Stimulated activated CD4-positive, alpha-beta T cell treated with anti-CD3 and anti-CD28 coated beads, Interleukin-12 subunit alpha, Interleukin-12 subunit beta, amount 100 ng/mL, for 4 hours (primary cell): ENCODE measurements at regions not wholly inside any gene's neighbourhood (a gene's known extent, or its start where the extent isn't known, plus 50 kb on each side); places are given as distances from the start of the nearest gene placed in this dataset.

Source experiments
- DNase-seq: peaks from one replicate; pipeline ENCODE4 v3.0.0-alpha.2; 2020

DNA sequence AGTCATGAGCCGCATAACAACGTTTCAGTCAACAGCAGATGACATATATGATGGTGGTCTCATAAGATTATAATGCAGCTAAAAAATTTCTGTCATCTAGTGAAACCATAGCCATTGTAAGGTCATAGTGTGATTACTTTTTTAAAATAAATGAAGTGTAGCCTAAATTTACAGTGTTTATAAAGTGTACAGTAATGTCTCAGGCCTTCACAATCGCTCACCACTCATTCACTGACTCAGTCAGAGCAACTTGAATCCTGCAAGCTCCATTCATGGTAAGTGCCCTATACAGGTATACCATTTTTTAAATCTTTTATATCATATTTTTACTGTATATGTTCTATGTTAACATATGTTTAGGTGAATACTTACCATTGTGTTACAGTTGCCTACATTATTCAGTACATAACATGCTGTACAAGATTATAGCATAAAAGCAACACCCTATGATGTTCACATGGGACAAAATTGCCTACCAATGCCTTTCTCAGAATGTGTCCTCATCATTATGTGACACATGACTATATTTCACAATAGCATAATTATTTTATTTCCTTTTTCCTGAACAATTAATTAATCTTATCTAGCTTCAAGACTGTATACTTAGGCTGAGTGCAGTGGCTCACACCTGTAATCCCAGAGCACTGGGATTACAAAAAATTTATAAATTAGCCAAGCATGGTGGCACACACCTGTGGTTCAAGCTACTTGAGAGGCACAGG lies 1115.9 kb upstream of the ZEB2 start:
- DNase-seq: no peak

DNA sequence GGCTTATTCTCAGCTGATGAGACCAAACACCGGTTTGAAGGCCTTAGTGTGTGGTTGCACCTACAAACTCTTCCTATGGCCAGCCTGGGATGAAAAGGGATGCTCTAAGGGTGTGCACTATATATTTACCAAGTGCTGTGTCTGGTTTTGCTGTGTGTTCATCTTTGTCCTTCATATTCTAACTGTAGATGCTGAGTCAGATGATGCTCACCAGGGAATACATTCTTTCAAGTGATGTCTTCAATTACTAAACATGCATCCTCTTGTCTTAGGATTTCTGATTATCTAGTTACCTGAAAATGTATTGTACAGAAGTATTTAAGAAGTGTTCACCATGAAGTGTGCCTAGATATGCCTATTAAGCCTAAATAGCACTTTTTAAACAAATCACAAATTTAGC lies 1111.6 kb upstream of the ZEB2 start:
- DNase-seq: no peak

DNA sequence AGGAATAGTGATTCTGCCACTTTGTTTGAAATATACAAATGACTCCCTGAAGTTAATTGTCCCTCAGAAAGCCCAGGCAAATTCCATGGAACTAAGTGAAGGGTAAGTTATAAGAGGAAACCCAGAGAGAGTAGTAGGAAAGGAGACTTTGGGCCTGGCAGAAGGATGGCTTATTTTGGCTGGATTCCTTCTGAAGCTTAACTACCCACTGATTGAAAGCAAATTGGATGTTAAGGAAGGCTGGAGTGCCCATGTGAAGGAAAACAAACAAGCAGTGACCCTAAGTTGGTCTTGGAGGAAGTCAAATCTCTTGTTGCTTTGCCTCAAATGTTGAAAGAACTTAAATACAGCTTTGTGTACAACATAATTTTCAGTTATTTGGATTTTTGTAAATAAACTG lies 1106.4 kb upstream of the ZEB2 start:
- DNase-seq: no peak

DNA sequence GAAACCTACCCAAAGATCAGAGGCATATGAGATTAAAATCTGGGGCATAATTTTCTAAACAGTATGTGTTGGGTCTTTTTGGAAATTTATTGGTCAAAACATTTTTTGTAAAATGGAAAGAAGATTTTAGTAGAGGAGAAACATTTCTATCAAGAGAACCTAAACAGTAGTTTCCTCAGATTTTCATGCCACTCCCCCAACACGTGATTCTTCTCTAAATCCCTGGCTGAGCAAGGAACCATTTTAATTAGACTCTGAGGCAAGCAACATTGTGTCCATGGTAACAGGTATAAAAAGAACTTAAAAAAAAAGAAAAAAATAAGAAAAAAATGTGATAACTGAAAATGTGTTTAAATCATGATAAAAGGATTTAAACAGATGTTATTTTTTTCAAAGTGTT lies 1105.2 kb upstream of the ZEB2 start:
- no peak for DNase-seq

DNA sequence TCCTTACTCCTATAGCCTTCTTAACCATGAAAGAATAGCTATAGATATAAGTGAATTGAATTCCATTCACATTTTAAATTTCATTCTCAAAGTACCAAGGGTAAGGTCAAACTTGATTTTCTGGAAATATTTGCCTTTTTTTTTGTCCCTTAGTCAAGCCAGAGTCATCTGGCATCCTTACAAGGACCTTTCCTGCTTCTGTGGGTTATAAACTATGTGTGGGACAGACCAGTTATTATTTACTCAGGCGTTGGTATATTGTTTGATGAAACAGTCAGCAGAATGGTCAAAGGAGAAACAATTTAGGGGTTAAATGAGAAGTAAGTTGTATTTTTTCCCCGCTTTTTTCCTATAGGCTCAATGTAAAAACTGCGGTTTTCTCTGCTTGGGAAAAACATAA lies 1103.2 kb upstream of the ZEB2 start:
- DNase-seq: no peak

DNA sequence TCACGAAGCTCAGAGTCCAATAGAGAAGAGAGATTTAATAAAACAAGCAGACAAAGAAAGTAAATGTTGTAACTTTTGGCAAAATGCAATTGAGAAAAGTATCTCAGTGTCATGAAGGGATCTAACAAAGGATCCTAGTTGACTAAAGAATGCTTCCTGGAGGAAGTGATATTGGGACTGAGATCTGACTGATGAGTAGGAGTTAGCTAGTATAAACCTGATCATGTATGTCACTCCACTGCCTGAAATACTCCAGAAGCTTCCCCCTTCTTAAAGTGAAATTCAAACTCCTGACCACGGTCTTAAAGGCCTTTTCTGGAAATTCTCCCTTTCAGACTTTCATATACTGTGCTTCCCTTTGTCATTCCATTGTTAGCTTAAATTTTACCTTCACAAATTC lies 1102.4 kb upstream of the ZEB2 start:
- no peak for DNase-seq

DNA sequence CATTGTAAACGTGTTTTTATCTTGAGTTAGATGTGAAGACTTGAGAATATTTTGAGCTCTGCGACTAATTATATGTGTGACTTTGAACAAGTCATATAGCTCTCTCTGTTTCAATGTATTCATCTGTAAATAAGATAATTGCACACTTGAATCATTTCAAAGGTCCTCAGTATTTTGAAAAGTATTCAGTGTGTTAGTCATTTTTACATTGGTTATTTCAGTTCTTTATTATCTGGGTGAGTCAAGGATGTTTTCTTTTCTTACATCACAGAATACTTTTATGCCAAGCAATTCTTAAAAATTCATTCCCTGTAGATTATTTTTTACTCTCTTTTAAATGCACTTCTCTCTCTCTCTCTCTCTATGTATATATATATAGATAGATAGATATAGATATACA lies 1098.0 kb upstream of the ZEB2 start:
- DNase-seq: no peak

DNA sequence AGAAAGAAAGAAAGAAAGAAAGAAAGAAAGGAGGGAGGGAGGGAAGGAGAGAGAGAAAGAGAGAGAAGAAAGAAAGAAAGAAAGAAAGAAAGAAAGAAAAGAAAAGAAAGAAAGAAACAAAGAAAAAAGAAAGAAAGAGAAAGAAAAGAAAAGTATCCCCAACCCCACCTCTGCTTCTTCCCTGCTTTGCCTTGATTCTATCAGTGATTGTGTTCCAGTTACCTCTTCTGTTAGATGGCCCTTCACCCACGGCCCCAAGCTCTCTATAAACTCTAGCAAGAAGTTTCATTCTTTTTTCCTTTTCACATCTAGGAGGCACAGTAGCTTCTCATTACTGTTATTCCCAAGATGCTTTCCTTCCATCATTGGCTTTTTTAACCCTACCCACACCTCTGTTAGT lies 1097.5 kb upstream of the ZEB2 start:
- no peak for DNase-seq

DNA sequence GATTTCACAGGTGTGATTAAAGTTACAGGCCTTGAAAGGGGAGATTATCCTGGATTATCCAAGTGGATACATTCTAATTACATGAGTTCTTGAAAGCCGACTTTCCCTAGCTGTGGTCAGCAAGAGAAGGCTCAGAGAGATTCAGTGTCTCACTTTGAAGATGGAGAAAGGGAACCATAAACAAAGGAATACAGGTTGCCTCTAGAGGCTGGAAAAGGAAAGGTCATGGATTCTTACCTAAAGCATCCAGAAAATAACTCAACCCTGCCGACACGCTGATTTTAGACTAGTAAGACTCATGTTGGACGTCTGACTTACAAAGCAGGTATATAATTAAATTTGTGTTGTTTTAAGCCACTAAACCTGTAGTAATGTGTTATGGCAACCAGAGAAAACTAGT lies 1095.7 kb upstream of the ZEB2 start:
- DNase-seq: no peak

DNA sequence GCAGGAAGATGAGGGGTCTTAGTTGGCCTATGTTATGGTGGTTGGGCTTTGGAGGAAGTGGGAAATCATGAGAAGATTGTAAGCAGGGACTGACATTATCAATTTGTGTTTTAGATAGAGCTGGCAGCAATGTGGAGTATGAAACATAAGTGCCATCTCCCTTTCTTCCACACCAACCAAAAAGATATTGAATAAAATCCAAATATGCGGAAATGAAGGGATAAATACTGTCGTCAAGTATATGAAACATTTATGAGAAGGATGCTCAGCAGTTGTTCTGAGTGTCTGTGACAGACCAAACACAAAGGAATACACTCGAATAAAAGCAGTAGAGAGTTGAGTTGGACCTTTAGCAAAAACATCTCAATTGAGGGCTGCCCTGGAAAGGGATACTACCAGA lies 1090.0 kb upstream of the ZEB2 start:
- DNase-seq: no peak

DNA sequence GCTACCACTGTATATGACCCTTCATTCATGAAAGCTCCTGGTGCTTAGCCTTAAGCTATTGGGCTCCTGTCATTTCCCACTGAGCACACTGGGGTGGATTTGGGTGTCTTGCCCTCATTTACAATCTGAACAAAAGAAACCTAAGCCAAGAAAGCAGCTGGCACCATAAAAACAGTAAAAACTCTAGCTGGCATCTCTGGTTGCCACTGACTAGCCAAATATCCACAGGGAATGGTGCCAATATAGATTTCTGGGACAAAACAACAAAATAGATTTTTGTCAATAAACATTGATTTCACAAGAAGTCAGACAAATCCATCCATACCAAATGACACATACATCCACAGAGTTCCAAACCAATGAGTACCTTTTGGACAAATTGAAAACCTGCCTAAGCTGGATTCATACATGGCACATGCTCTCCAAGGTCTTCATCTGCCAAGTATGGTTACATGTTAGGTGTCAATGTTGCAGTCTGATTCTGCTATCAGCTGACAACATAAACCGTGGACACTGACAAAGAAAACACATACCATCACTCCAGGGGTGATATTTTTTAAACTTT lies 1081.5 kb upstream of the ZEB2 start:
- no peak for DNase-seq

DNA sequence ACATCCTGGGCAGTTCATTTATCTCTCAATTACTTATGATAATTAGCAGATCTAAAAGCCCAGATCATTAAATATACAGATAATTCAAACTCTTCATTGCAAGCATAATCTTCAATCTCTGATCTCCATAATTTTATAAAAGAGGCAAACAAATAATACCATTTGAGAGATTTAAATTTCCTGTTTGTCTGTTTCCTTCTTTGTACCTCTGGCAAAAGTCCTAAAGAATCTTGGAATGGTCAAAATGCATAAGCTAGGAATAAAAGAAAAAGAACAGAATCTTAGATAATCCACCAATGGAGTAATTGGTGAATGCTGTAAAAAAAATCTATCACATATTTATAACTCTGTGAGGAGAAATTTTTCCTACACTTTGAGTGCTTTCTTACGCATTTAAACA lies 1080.9 kb upstream of the ZEB2 start:
- no peak for DNase-seq

DNA sequence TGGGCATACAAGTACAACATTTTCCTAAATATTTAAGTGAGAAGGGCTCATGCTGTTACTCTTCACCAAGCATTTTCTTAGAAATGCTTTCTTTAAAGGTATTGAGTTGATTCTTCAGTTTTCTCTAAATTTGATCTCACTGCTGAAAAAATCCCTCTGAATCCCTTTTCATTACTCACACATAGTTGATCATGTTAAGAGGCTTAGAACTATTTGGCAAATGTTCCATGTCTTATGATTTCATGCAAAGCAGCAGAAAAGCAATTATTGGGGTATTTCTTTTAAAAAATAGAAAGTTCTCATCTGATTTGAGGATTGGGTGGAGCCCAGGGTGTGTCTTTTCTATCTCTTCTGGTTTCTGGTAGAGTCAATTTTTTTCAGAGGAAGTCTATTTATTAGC lies 1079.8 kb upstream of the ZEB2 start:
- DNase-seq: no peak

DNA sequence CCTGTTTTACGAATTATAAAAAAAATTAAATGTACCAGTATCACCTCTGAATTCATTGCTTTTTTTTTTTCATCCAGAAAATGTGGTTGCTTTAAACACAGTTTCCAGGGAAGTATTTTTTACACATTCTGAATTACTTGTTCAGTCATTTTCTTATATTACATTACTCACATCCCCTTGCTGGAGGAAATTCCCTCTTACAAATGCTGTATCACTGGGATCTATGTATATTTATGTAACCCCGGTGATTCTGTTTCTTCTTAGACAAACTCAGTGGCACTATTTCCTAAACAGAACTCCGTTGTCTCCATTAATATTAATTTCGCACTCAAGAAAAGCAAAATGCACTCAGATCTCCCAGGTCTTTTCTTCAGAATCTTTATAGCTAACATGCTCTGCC lies 1078.5 kb upstream of the ZEB2 start:
- no peak for DNase-seq

DNA sequence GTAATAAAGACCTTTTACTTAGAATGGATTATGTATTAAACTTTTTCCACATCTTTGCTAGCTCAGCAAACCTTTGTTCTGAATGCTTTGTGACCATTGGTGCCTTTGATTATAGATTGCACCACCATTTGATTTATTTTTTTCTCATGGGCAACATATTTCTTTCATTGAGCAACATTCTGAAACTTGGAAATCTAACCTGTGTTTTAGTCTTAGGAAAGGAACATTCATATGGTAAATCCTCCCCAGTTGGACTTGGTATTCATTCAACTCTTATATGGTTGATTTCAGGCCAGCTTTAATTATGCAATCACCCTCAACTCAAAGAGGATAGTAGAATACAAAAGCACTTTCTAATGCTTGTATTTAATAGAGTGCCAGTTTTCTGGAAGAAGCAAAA lies 1077.9 kb upstream of the ZEB2 start:
- DNase-seq: no peak

DNA sequence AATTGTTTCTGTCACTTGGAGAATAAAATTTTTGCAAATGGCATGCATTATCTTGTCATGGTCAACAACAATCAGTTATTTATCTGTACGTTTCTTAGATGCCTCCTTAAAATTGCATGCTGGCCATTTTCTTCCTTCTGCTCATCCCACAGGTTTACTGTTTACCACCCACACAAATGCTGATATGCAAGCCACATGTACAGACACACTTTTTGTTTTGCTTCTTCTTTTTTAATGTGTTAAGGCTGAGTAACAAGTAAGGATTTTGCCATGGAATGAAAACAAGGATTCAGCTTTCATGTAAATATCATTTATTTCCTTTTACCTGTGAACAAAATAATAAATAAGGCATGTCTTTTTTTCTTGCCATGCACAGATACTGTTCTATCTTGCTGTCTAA lies 1077.1 kb upstream of the ZEB2 start:
- no peak for DNase-seq

DNA sequence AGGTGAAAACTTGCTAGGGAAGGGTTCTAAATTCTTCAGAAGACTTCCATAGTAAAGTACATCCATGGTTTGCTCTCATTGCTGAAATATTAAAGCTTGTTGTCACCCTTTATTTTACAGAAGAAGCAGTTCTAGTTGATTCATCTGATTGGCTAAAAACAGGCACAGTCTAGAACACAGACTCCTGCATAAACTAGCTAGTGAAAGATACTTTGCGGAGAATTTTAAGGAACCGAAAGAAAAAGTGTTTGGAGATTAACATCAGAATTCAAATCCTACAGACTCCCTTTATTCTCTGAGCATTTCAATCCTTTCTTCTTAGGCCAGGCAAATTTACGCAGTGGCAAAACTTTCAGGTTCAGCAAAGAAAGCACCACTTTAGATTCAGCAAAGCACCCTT lies 1076.5 kb upstream of the ZEB2 start:
- no peak for DNase-seq

DNA sequence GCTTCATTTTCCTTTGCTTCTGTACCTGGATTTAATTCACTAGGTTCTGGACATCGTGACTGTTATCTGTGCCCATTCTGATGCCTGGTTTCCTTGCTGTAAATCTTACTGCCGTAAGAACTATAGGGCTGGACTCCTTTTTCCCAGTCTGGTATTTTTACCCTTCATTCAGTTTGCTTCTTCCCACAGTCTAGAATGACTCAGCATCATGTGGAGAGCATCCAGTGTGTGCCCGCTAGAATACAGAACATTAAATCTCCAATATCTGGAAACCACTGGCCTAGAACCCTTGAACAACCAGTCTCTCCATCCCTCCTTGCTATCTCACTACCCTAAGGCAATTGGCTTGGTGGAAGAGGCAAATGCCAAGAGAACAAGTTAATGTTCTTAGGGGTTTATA lies 1075.4 kb upstream of the ZEB2 start:
- no peak for DNase-seq

DNA sequence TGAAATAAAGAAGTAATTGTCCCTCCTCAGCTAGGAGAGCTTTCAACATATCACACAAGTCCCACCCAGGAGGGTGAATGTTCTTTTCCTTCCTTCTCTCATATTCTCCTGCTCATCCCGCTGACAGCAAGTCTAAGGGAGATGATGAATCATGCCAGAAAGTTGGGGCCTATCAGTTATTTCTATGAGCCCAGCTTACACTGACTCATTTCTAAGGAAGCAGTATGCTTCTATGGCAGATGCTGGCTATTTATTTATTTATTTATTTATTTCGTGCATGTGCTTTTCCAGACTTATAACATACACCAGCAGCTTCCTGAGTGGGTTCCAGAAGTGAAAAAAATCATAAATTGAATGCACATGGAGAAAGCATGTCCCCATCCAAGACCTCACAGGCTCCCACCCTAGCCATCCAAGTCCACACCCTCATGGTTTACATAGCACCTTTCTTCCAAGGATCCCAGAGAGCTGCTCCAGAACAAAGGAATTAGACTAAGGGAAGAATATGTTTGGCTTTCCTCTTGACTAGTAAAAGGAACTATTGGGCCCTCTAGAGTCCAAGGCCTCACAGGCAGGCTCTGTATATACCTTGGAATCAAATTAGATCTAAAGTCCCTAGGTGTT lies 1074.2 kb upstream of the ZEB2 start:
- DNase-seq: no peak

DNA sequence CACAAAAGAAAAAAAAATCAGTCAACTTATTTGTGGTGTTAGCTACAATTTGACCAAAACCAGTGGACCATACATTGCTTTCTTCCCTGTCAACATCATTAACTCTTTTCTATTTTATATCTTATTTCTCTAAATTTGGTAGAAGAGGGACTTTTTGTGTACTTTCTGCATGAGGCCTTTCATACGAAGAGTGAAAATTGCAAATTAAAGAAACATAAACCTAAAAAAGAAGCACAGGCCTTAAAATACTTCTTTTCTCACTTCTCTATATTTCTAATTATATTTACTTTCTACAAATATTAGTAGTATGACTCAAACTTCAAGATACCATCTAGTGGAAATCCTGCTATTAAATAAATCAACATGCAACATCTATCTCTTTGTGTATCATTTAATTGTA lies 1073.4 kb upstream of the ZEB2 start:
- no peak for DNase-seq

DNA sequence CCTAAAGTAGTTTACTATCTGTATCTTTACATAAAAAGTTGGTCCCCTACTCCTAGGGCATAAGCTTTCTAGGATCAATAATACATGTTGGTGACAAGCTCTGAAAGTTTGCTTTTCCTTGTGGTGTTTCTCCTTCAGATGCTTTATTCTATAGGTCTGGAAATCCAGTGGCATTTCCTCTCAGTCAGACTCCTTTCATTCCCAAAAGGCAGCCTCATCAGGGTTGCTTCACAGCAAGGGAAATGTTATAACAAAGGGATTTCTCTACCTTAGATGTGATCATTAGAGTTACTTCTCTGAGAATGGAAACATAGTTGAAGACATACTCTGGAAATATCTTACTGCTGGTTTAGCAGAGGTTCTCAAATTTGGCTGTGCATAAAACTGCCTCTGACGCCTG lies 1072.4 kb upstream of the ZEB2 start:
- no peak for DNase-seq

DNA sequence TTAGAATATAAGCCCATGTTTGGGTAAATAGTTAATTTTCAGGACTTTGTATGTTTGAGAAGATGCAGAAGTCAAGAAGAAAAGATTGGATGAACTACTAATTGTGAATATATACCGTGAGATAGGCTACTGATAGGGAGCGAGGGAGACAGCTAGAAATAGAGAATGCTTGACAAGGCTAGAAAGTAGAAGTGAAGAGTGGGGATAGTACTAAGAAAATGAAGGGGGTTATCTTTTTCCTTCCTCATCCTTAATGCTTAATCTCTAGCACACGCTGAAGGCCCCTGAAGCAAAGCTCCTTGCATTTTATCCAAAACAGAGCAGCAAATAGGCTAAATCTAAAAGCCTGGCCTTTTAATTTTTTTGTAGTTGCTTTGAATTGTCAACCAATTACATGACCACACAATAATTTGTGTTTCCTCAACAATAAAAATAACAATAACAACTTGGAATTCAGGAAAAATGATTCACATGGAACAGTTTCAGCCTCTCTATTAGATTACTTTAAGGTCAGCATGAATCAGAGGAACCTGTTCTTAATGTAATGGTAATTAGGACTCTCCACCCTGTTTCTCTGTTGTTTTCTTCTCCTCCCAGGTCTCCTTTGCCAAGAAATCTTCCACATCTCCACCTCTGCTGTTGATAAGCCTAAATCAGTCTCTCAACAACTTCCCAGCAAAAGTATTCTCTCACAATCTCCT lies 1071.3 kb upstream of the ZEB2 start:
- DNase-seq: no peak

DNA sequence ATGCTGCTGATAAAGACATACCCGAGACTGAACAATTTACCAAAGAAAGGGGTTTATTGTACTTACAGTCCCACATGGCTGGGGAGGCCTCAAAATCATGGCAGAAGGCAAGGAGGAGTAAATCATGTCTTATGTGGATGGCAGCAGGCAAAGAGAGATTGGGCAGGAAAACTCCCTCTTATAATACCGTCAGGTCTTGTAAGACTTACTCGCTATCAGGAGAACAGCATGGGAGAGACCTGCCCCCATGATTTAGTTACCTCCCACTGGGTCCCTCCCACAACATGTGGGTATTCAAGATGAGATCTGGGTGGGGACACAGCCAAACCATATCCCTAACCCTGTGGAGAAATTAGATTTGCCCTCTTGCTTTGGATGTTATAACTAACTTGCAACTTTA lies 1068.0 kb upstream of the ZEB2 start:
- DNase-seq: no peak

DNA sequence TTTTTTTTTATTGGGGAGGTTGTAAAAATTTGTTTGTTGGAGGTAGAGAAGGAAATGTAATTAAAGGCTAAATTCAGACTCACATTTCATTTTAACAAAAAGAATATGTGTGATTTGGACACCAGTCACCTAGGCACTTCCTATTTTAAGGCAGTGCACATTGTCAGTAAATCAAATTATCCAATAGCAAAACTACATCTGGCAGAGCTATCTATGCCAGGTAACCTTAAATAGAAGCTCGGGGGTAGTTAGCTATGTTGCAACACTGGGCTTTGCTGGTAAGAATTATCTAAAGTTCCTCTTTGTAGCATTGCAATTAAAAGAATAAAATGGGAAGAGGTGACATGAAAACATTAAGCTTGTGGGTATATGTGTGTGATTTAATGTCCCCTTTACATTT lies 1064.4 kb upstream of the ZEB2 start:
- no peak for DNase-seq
